ENCODE measurements at regions not wholly inside any gene's neighbourhood (a gene's known extent, or its start where the extent isn't known, plus 50 kb on each side); places are given as distances from the start of the nearest gene placed in this dataset.
"Not testable (repeated sequence)": the region's sequence is repeated elsewhere in the genome, so short reads cannot be mapped to it uniquely, and the experiment has no call there.

GRCh38 chr11:71154261-71154805 is 98.0 kb downstream of the SHANK2 start:
- H3K4me3 ChIP-seq (ENCODE audit: low read length), result no peak overlapping the region
- no peak for TF ChIP-seq CTCF (IDR thresholded peaks at IDR 0.05; ENCODE audit: insufficient read depth, low read depth, low read length, missing control alignments)
- no peak for DNase-seq (ENCODE audit: low read depth)

- no peak for TF ChIP-seq CTCF (IDR thresholded peaks at IDR 0.05; ENCODE audit: insufficient read depth, low read depth, low read length, missing control alignments)
- DNase-seq (ENCODE audit: low read depth), result peak; percentile 81
- H3K4me3 ChIP-seq (ENCODE audit: low read length), result no peak overlapping the region
These were observed 99.4 kb downstream of the SHANK2 start for GRCh38 chr11:71153005-71153390.

GRCh38 chr11:71152312-71153004 is 99.9 kb downstream of the SHANK2 start:
- not testable (repeated sequence) for DNase-seq (ENCODE audit: low read depth); H3K4me3 ChIP-seq (ENCODE audit: low read length)

GRCh38 chr11:71151561-71151960 is 100.8 kb downstream of the SHANK2 start:
- H3K4me3 ChIP-seq (ENCODE audit: low read length), result no peak overlapping the region
- DNase-seq (ENCODE audit: low read depth), result no peak
- TF ChIP-seq CTCF (IDR thresholded peaks at IDR 0.05; ENCODE audit: insufficient read depth, low read depth, low read length, missing control alignments), result no peak

GRCh38 chr11:71150859-71151258 is 101.5 kb downstream of the SHANK2 start:
- H3K4me3 ChIP-seq (ENCODE audit: low read length), result no peak overlapping the region
- DNase-seq (ENCODE audit: low read depth), result no peak
- no peak for TF ChIP-seq CTCF (IDR thresholded peaks at IDR 0.05; ENCODE audit: insufficient read depth, low read depth, low read length, missing control alignments)

- H3K4me3 ChIP-seq (ENCODE audit: low read length), result no peak overlapping the region
- TF ChIP-seq CTCF (IDR thresholded peaks at IDR 0.05; ENCODE audit: insufficient read depth, low read depth, low read length, missing control alignments), result no peak
- no peak for DNase-seq (ENCODE audit: low read depth)
These were observed 103.7 kb downstream of the SHANK2 start for GRCh38 chr11:71148716-71149115.

GRCh38 chr11:71147331-71147730 is 105.0 kb downstream of the SHANK2 start:
- DNase-seq (ENCODE audit: low read depth), result no peak
- H3K4me3 ChIP-seq (ENCODE audit: low read length), result no peak overlapping the region
- no peak for TF ChIP-seq CTCF (IDR thresholded peaks at IDR 0.05; ENCODE audit: insufficient read depth, low read depth, low read length, missing control alignments)

Data from epithelial cell of esophagus (primary cell).